RKO (cell line): ENCODE measurements at regions not wholly inside any gene's neighbourhood (a gene's known extent, or its start where the extent isn't known, plus 50 kb on each side); places are given as distances from the start of the nearest gene placed in this dataset.
"Not testable (repeated sequence)": the region's sequence is repeated elsewhere in the genome, so short reads cannot be mapped to it uniquely, and the experiment has no call there.

Source experiments
- DNase-seq: peaks from one replicate; pipeline ENCODE4 v3.0.0-alpha.2; 2016; ENCODE audit warnings: low spot score

DNA sequence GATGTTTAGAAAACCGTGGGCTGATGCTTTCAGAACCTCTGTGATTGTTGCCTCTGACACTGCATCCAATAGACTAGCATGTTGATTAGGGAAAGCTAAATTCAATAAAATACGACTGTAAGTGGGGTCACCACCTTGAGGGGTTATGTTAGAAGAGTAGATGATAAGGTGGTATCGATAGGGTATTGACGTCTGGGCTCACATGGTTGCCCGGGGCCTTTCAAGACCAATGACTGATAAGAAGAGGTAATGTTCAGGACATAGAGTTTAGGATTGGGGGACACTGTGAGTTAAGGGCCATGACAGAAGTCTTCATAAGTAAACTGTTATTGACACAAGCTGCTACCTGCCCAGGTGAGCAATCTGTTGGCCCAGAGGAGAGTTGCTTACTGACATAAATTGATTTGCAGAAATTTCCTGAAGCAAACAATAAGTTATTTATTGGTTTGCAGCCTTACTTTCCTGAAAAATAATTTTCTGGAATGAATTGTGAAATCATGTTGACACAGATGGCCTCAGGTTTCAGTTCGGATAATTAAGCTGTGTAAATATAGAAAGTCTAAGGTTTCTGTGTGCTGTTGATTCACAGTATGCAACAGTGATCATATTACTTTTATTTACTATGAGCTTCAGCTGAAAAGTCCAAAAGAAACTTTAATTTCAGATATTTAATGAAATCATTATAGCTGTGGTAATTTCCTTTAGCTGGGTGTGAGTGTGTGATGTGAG is 289.9 kb upstream of the PRSS16 start:
- DNase-seq: peak; percentile 0

- peak; percentile 6 for DNase-seq
Observed at GRCh38 chr6:26961236-26961635, 286.3 kb upstream of the PRSS16 start.

DNA sequence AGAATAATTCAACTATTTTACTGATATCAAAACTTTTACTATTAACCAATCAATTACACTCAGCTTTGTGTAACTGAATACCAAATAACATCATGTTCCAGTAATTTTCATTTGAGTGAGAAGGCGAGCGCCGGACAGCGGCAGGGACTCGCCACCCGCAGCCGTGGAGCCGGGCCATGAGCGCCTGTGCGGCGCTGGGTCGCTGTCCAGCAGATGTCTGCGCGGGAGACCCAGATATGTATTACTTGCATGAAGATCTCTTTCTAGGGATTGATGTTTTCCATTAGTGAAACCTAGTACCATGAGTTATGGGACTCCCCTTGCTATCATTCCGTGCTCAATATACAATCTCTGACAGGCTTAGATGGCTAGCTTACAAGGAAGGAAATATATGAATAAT is 245.1 kb upstream of the PRSS16 start:
- DNase-seq: no peak

GRCh38 chr6:27007020-27007419 is 240.5 kb upstream of the PRSS16 start:
- DNase-seq: no peak

GRCh38 chr6:27008613-27009012 is 238.9 kb upstream of the PRSS16 start:
- not testable (repeated sequence) for DNase-seq

DNA sequence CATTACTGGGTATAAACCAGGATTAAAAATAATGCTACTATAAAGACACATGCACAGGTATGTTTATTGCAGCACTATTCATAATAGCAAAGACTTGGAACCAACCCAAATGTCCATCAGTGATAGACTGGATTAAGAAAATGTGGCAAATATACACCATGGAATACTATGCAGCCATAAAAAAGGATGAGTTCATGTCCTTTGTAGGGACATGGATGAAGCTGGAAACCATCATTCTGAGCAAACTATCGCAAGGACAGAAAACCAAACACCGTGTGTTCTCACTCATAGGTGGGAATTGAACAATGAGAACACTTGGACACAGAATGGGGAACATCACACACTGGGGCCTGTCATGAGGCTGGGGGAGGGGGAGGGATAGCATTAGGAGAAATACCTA is 233.4 kb upstream of the PRSS16 start:
- not testable (repeated sequence) for DNase-seq

GRCh38 chr6:27016689-27017088 is 230.8 kb upstream of the PRSS16 start:
- DNase-seq: no peak

GRCh38 chr6:27018401-27018800 is 229.1 kb upstream of the PRSS16 start:
- not testable (repeated sequence) for DNase-seq

DNA sequence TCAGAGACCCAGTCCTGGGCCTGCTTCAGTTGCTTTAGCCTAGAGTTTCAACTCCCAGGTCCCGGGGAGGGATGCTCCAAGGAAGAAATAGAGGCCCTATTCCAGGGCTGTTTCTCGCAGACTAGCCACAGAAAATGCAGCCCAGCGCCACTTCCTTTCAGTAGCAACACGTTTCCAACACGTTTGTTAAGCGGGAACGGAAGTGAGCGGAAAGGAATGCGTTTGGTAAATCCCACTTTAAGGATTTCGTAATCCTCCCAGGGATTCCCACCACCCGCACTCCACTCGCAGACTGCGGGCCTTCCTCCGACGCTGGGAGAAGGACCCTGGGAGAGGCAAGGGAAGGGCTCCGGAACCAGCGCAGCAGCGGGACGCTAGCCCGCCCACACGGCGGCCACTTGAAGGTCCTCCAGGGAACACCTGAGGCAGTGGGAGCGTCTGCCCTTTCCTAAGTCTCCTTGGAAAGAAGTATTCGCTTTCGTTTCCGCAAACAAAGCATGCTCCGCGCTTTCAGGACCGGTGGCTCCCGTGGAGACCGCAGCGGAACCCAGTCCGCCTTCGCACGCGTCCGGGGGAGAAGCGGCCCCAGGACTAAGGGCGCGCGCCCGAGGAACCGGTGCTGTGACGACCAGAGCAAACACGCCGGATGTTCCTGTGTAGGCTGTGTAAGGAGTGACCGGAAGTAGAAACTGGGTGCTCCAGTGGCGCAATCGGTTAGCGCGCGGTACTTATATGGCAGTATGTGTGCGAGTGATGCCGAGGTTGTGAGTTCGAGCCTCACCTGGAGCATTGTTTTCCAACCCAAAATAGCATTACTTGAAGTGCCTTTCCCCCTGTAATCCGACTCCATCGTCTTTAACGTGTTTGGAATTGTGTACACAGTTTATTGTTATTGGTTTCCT is 227.6 kb upstream of the PRSS16 start:
- DNase-seq: peak; percentile 97

DNA sequence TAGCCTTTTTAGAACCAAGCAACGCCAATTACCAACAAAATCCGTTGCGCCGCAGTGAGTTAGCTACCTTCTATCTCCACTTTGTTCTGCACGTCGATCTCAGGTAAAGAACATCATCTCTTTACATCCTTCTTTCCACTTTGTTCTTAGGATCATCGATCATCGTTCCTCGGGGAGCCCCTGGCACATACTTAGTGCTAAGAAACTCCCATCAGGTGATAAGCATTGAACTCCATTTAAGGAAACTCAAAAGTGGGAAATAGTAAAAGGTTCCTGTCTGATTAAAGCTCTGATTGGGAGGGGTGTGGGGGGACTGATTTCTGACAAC is 227.0 kb upstream of the PRSS16 start:
- no peak for DNase-seq

GRCh38 chr6:27023664-27024063 is 223.8 kb upstream of the PRSS16 start:
- no peak for DNase-seq

DNA sequence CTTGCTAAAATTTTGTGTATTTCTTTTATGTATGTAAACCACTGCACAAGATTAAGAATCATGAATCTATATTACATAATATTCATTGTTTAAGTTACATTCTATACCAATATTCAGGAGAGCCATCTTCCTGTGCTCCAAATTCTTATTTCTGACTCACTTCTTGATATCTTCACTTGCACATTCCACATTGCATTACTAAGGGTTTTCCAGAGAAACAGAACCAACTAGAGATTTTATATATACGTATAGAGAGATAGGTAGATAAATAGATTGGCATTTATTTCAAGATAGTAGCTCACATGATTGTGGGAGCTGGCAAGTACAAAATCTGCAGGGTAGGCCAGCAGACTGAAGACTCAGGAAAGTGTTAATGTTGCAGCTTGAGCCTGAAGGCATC is 222.2 kb upstream of the PRSS16 start:
- no peak for DNase-seq

DNA sequence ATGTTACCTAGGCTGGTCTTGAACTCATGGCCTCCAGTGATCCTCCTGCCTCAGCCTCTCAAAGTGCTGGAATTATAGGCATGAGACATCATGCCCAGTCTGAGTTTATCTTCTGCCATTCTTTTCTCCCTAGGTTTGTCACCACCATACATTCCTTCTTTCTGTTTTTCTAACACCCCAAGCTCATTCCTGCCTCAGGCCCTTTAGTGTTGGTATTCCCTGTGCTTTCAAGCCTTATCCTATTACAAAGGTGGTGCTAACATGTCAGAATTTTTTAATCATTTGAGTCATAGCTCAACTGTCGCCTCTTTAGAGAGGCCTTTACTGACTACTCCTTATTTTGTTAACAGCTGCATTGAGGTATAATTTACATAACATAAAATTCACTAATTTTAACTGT is 221.1 kb upstream of the PRSS16 start:
- no peak for DNase-seq

- DNase-seq: peak; percentile 80
Observed at GRCh38 chr6:27031302-27031701, 216.2 kb upstream of the PRSS16 start.

DNA sequence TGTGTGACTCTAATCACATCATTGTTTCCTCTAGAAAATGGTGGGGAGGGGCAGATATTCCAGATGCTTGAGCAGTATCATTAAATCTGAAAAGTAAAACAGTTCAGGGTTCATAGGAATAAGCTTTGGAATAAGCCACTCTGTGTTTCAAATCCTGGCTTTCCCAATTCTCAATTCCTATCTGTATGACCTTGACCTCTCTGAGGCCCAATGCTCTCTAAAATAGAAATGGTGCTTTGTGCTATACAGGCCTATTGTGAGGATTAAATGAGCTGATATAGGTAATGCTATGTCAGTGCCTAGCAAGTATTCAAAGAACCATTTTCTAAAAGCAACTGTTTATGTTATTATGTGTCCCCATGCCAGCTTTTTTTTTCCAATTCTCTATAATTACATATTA is 209.0 kb upstream of the PRSS16 start:
- no peak for DNase-seq

- no peak for DNase-seq
Observed at GRCh38 chr6:27040244-27041042, 207.1 kb upstream of the PRSS16 start.

DNA sequence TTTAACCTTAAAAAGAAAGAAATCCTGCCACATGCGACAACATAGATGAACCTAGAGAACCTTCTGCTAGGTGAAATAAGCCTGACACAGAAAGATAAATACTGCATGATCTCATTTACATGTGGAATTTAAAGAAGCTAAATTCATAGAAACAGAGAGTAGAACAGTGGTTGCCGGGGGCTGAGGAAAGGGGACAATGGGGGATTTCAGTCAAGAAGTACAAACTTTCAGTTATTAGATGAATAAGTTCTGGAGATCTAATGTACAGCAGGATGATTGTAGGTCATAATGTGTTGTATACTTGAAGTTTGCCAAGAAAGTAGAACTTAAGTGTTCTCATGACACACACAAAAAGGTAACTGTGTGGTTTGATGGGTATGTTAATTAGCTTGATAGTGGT is 204.3 kb upstream of the PRSS16 start:
- DNase-seq: no peak

GRCh38 chr6:27045131-27045530 is 202.4 kb upstream of the PRSS16 start:
- not testable (repeated sequence) for DNase-seq

DNA sequence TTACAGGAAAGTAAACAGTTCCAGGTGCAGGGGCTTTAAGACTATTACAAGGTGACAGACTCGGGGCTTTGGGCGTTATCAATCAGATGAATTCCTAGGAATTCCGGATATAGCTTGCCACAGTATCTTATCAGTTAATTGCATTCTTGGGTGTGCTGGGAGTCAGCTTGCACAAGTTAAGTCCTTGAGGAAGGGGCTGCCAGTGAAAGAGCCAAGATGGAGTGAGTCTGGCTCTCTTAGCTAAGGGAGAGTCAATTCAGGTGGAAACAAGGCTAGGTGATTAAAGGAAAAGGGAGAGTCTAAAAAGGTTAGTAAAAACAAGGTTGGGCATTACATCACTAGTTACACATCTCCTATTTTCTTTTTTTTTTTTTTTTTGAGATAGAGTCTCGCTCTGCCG is 199.8 kb upstream of the PRSS16 start:
- DNase-seq: not testable (repeated sequence)

DNA sequence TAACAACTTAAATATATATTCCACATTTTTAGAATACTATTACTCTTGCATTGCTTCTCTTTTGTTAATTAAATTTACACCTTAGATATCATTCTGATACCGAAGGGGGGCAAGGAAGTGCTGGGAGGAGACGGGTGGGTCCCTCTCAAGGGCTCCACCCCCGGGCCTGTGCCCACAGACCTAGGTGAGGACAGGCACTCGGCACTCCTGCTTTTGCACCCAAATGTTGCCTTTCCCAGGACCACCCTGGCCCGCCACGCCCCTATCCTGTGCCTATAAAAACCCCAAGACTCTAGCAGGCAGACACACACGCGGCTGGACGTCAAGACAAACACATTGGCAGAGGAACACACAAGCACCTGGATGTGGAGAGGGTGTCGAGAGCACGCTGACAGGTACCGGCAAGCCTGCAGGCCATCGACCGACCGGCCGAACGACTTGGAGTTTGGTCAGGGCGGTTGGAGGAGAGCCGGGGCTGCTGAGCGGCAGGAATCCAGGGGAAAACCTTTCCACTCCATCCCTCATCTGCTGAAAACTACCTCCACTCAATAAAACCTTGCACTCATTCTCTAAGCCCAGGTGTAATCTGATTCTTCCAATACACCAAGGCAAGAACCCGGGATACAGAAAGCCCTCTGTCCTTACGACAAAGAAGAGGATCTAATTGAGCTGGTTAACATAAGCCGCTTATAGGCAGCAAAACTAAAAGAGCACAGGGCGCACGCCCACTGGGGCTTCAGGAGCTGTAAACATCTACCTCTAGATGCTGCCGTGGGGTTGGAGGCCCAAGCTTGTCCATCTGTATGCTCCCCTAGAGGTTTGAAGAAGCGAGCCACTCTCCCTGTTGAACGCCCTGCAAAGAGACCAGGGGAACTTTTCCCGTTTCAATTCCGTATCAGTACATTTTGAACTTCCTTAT is 197.4 kb upstream of the PRSS16 start:
- DNase-seq: no peak

- not testable (repeated sequence) for DNase-seq
Observed at GRCh38 chr6:27052082-27052730, 195.3 kb upstream of the PRSS16 start.
